Loucy (cell line): ENCODE measurements at regions not wholly inside any gene's neighbourhood (a gene's known extent, or its start where the extent isn't known, plus 50 kb on each side); places are given as distances from the start of the nearest gene placed in this dataset.

Experiments
- CTCF ChIP-seq: fragments of 200-600 bp; sonication (generic); conservative IDR thresholded peaks from 2 replicates; pipeline ENCODE4 v1.5.1; 2014; ENCODE audit warnings: mild to moderate bottlenecking, antibody characterized with exemption, low read length
- EZH2phosphoT487 ChIP-seq: fragments of 200-600 bp; IDR thresholded peaks from 2 replicates; pipeline ENCODE4 v1.6.1; 2018; ENCODE audit warnings: antibody characterized with exemption, mild to moderate bottlenecking, moderate library complexity, borderline replicate concordance

GRCh38 chr13:90447034-90447733, 900.3 kb upstream of the MIR17HG start:
- TF ChIP-seq EZH2phosphoT487 (no peak), CTCF (no peak)
